Activated CD8-positive, alpha-beta memory T cell treated with anti-CD3 and anti-CD28 coated beads for 36 hours (primary cell): ENCODE measurements at regions not wholly inside any gene's neighbourhood (a gene's known extent, or its start where the extent isn't known, plus 50 kb on each side); places are given as distances from the start of the nearest gene placed in this dataset.

Experiments
- CTCF ChIA-PET: fragments of 350-600 bp; sonication (Branson Sonifier 250); formaldehyde crosslinking; loops from one replicate; lab custom pipeline; 2021; ENCODE audit warnings: antibody characterized with exemption; lab: Charles Lee
- POLR2A ChIA-PET: fragments of 350-600 bp; sonication (Branson Sonifier 250); formaldehyde crosslinking; loops from one replicate; lab custom pipeline; 2021; ENCODE audit warnings: antibody characterized with exemption; lab: Charles Lee

DNA sequence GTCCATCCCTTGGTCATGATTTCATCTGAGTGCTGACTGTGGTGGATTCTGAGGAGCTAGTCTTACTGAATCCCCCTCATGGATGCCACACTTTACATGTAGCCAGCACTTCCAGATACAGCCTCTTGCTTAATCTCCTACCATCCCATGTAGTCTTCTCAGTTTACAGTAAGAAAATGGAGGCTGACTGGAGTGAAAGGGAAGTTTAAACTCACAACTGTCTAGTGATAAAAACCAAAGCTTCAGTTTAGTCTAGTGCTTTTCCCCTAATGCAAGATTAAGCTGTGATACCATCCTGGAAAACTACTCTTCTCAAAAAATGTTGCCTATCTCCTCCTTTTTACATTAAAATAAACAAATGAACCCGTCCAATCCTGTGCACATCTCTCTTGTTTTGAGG is 146.8 kb upstream of the HES1 start:
- ChIA-PET CTCF (no interaction called here), POLR2A (no interaction called here)

GRCh38 chr3:193991666-193992424 is 144.1 kb upstream of the HES1 start:
- CTCF ChIA-PET, result interaction anchor here (0.6 to 0.7 kb wide), 2 partner anchors 41 to 451 kb away, joined by 4 read pairs; no protein-coding TSS in a partner anchor
- POLR2A ChIA-PET, result no interaction called here

- ChIA-PET CTCF (interaction anchor here (0.6 to 0.7 kb wide), 2 partner anchors 40 to 452 kb away, joined by 4 read pairs; no protein-coding TSS in a partner anchor), POLR2A (no interaction called here)
Observed at GRCh38 chr3:193992425-193993037, 143.4 kb upstream of the HES1 start.

GRCh38 chr3:193996221-193996620 is 139.7 kb upstream of the HES1 start:
- ChIA-PET POLR2A (no interaction called here), CTCF (no interaction called here)

DNA sequence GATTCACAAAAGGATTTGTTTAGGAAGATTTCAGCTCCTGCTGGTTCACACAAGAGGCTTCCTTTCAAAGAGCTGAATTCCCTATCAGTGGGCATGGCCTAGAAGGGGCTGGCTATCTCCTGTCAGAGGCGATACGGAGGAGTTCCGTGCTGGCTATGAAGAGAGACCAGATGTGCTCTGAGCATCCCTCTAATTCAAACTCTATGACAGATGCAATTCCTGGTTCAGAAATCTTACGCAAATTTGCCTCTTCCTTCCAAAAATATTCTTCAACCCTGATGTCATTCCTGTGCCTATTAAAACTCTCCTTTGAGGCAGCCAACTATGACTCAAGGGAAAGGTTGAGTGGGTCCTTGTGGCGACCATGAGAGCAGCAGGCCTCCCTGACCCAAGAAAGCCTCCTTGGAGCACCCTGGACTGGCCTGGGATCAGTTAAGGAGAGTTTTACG is 139.3 kb upstream of the HES1 start:
- CTCF ChIA-PET, result no interaction called here
- POLR2A ChIA-PET, result no interaction called here

DNA sequence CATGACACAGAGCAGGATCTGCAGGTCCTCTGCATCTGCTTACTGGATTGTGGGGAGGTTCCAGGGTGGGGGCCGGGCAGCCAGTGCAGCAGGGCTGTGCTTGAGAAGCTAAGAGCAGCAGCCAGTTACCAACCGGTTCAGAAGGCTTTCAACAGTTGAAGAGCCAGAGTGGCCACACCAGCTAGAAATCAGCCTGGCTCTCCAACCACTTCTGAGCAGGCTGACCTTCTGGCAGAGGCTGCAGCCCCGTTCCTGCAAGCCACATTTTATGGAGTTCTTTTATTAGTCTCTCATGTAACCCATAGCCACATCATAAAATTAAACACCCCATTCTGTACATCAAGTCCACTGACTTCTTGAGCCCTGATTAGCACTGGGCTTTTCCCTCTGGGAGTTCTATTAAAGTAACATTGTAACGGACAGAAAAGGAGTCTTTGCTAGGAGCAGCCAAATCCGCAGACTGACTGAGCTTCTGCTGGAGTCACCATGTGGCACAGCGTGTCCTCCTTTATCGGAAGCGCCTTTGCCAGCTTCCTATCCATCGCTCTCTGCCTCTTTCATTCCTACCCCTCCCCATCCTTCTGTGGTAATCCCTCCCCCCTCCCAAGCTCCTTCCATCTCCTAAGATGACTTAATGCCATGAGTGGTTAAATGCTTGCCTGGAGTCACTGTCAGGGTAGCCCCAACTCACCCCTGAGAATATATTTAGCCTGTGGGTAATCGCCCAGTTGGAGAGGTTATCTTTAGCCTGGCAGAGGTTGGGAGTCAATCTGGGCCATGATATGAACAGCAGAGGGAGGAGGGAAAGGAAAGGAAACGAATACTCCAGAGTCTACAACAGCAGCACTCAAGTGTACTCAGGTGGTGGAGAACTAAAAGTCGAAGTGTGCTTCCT is 138.5 kb upstream of the HES1 start:
- ChIA-PET CTCF (no interaction called here), POLR2A (no interaction called here)

DNA sequence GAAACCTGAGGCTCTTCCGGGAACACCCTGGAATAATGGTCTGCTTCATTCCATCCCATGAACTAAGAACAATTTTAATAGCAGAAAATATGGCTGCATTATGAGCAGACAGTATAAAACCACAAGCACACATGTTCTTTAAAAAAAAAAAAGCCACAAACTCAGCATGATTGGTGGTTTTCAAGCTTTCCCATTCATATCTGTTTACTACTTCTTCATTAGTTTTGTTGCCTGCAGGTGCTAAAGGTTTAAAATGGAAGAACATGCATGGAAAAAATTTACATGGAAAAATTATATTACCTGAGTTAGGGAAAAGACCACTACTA is 137.9 kb upstream of the HES1 start:
- CTCF ChIA-PET, result no interaction called here

DNA sequence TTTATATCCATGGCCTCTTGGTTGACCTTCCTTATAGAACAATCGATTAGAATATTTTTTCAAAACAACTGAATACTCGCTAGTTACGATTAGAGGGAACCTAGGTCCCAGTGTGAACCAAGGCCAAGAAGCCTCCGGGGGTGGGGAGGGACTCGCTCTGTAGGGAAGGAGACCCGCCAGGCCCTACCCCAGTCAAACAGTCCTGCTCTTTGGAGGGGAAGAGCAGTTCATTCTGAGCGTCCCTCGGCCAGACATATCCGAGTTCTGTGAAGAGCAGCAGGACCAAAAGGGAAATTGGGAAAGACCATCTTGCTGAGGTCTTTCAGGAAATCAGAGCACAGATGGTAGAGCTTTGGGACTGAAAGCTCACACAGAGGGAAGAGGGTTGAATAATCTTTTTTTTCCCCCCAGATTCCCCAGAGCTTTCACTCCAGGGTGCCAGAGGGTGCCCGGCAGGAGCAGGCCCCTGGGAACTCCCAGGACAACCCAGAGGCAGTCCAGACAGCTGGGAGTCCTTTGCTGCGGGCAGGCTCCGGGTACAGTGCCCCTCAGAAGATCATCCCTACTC is 137.2 kb upstream of the HES1 start:
- ChIA-PET CTCF (no interaction called here), POLR2A (no interaction called here)

More for the DNA sequence above, 137.9 kb upstream of the HES1 start:
- POLR2A ChIA-PET, result no interaction called here

DNA sequence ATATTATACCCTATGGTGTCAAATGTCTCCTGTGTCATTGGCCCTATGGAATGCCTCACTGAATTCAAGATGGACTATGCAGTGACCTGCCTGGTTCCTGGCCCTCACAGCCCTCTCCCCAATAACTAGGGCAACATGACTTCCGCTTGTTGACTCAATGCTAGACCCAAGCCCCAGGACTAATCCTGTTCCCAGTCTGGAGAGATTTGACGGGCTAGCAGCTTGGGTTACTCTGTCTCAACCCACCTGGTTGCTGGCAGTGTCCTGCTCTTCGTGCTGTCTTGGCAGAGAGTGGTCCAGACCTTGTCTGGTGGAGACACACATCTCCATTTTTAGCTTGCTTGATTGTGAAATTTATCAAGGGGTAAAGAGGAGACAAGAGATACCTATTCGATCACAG is 135.8 kb upstream of the HES1 start:
- POLR2A ChIA-PET, result no interaction called here
- CTCF ChIA-PET, result no interaction called here

GRCh38 chr3:194000712-194001111 is 135.2 kb upstream of the HES1 start:
- CTCF ChIA-PET, result no interaction called here

GRCh38 chr3:194001728-194002459 is 134.1 kb upstream of the HES1 start:
- POLR2A ChIA-PET, result no interaction called here
- CTCF ChIA-PET, result no interaction called here

More at GRCh38 chr3:194000712-194001111, 135.2 kb upstream of the HES1 start:
- POLR2A ChIA-PET, result no interaction called here

GRCh38 chr3:194003114-194004057 is 132.6 kb upstream of the HES1 start:
- ChIA-PET CTCF (interaction anchor here (0.7 kb wide), 1 partner anchor 17 kb away, joined by 3 read pairs; no protein-coding TSS in a partner anchor), POLR2A (no interaction called here)

DNA sequence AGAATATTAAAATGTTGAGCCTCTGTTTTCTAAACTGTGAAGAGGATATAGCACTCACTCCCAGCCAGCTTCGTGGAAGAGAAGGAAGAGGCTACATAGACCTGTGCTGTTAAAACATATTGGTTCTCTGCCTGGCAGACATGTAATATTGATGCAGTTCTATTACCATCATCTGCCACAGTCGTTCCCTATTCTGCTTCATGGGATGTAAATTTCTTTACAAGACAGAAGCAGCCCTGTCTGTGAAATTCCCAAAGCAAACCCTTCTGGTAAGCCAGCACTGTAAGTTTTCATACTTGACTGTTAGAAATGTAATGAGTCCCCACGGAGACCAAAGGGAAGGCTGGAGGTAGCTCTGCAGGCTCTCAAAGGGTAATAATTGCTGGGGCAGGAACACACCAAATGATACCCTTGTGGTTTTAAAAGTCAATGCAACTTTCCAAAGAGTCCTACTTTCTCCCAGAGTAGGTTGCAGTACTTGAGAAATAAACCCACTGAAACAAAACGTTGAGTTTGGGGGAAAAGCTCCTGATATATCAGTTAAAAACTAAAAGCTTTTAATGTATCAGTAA is 129.9 kb upstream of the HES1 start:
- POLR2A ChIA-PET, result no interaction called here
- CTCF ChIA-PET, result no interaction called here

- CTCF ChIA-PET, result no interaction called here
Observed at GRCh38 chr3:194007592-194008337, 128.2 kb upstream of the HES1 start.

GRCh38 chr3:194009019-194009418 is 126.9 kb upstream of the HES1 start:
- ChIA-PET POLR2A (no interaction called here), CTCF (no interaction called here)

More at GRCh38 chr3:194007592-194008337, 128.2 kb upstream of the HES1 start:
- POLR2A ChIA-PET, result no interaction called here

DNA sequence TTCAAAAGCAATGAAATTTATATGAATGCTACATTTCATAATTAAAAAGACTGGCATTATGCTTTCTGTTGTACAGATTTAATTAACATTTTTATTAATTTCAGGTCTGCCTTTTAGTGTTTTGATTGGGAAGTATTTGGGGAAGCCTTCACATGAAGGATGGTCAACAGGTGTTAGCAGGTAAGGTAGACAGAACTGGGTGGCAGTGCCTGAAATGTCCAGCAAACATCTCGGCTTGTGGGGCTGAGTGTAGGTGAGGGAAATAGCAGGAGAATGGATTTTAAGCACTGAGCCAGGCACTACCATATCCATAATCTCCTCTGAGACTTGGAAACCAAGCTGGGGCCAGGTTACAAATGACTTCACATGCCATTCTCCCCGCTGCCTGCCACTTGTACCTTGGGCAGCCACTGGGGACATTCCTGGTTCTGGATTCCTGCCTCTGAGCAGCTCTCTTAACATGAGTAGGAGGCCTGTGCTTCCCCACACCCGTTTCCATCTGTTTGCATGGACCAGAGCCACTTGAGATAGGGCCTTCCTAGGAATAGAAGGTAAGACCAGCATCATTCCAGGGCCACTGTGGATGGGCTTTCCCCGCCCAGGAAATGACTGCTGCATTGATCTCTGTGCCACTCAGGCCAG is 125.9 kb upstream of the HES1 start:
- ChIA-PET POLR2A (no interaction called here), CTCF (no interaction called here)

GRCh38 chr3:194011807-194012206 is 124.1 kb upstream of the HES1 start:
- POLR2A ChIA-PET, result no interaction called here

More at GRCh38 chr3:194011807-194012206, 124.1 kb upstream of the HES1 start:
- CTCF ChIA-PET, result no interaction called here
